ENCODE measurements at regions not wholly inside any gene's neighbourhood (a gene's known extent, or its start where the extent isn't known, plus 50 kb on each side); places are given as distances from the start of the nearest gene placed in this dataset.

- DNase-seq: no peak
- Mint-ChIP-seq H3K9me3 (no peaks in the 10 kb centered on the region), H3K4me3 (no peak overlapping the region), H3K4me1 (no peaks in the 10 kb centered on the region), H3K36me3 (no peaks in the 10 kb centered on the region), H3K27ac (no peak overlapping the region), H3K27me3 (peaks cover 3% of the 10 kb centered on the region)
Measured at GRCh38 chr14:101470266-101470665, 91.0 kb upstream of the DIO3 start.

- Mint-ChIP-seq H3K4me1 (no peaks in the 10 kb centered on the region), H3K9me3 (no peaks in the 10 kb centered on the region), H3K36me3 (no peaks in the 10 kb centered on the region), H3K4me3 (no peak overlapping the region), H3K27ac (no peak overlapping the region), H3K27me3 (peaks cover 4% of the 10 kb centered on the region)
- DNase-seq: no peak
Measured at GRCh38 chr14:101471723-101472517, 89.4 kb upstream of the DIO3 start.

GRCh38 chr14:101472518-101472849 is 88.8 kb upstream of the DIO3 start:
- Mint-ChIP-seq H3K4me3 (no peak overlapping the region), H3K9me3 (no peaks in the 10 kb centered on the region), H3K27ac (no peak overlapping the region), H3K27me3 (peaks cover 4% of the 10 kb centered on the region), H3K4me1 (no peaks in the 10 kb centered on the region), H3K36me3 (no peaks in the 10 kb centered on the region)
- DNase-seq: no peak

- H3K4me1 Mint-ChIP-seq: no peaks in the 10 kb centered on the region
- no peak for DNase-seq
- H3K27ac Mint-ChIP-seq: no peak overlapping the region
- no peaks in the 10 kb centered on the region for H3K36me3 Mint-ChIP-seq
- peaks cover 4% of the 10 kb centered on the region for H3K27me3 Mint-ChIP-seq
- no peaks in the 10 kb centered on the region for H3K9me3 Mint-ChIP-seq
- no peak overlapping the region for H3K4me3 Mint-ChIP-seq
Measured at GRCh38 chr14:101473045-101473729, 88.1 kb upstream of the DIO3 start.

GRCh38 chr14:101473795-101474562 is 87.3 kb upstream of the DIO3 start:
- Mint-ChIP-seq H3K4me1 (no peaks in the 10 kb centered on the region), H3K27me3 (peaks cover 4% of the 10 kb centered on the region), H3K9me3 (no peaks in the 10 kb centered on the region), H3K36me3 (no peaks in the 10 kb centered on the region), H3K27ac (no peak overlapping the region), H3K4me3 (no peak overlapping the region)
- DNase-seq: no peak

GRCh38 chr14:101474563-101475455 is 86.5 kb upstream of the DIO3 start:
- no peak for DNase-seq
- peaks cover 4% of the 10 kb centered on the region for H3K27me3 Mint-ChIP-seq
- no peaks in the 10 kb centered on the region for H3K36me3 Mint-ChIP-seq
- no peaks in the 10 kb centered on the region for H3K4me1 Mint-ChIP-seq
- H3K27ac Mint-ChIP-seq: no peak overlapping the region
- H3K9me3 Mint-ChIP-seq: no peaks in the 10 kb centered on the region
- no peak overlapping the region for H3K4me3 Mint-ChIP-seq

- no peaks in the 10 kb centered on the region for H3K9me3 Mint-ChIP-seq
- H3K27me3 Mint-ChIP-seq: peaks cover 4% of the 10 kb centered on the region
- H3K4me3 Mint-ChIP-seq: no peak overlapping the region
- H3K27ac Mint-ChIP-seq: no peak overlapping the region
- no peaks in the 10 kb centered on the region for H3K4me1 Mint-ChIP-seq
- no peaks in the 10 kb centered on the region for H3K36me3 Mint-ChIP-seq
- DNase-seq: no peak
Measured at GRCh38 chr14:101475456-101476257, 85.6 kb upstream of the DIO3 start.

GRCh38 chr14:101476258-101476915 is 84.9 kb upstream of the DIO3 start:
- Mint-ChIP-seq H3K36me3 (no peaks in the 10 kb centered on the region), H3K27ac (no peak overlapping the region), H3K27me3 (peaks cover 10% of the 10 kb centered on the region), H3K4me1 (no peaks in the 10 kb centered on the region), H3K4me3 (no peak overlapping the region), H3K9me3 (no peaks in the 10 kb centered on the region)
- no peak for DNase-seq

GRCh38 chr14:101476916-101477553 is 84.3 kb upstream of the DIO3 start:
- Mint-ChIP-seq H3K27ac (no peak overlapping the region), H3K4me3 (no peak overlapping the region), H3K4me1 (no peaks in the 10 kb centered on the region), H3K27me3 (peaks cover 11% of the 10 kb centered on the region), H3K36me3 (no peaks in the 10 kb centered on the region), H3K9me3 (no peaks in the 10 kb centered on the region)
- DNase-seq: no peak

- Mint-ChIP-seq H3K9me3 (no peaks in the 10 kb centered on the region), H3K27ac (no peak overlapping the region), H3K36me3 (no peaks in the 10 kb centered on the region), H3K4me3 (no peak overlapping the region), H3K27me3 (peaks cover 14% of the 10 kb centered on the region), H3K4me1 (no peaks in the 10 kb centered on the region)
- DNase-seq: no peak
Measured at GRCh38 chr14:101477648-101478047, 83.6 kb upstream of the DIO3 start.

- no peak for DNase-seq
- Mint-ChIP-seq H3K27me3 (peaks cover 17% of the 10 kb centered on the region), H3K36me3 (no peaks in the 10 kb centered on the region), H3K27ac (no peak overlapping the region), H3K4me1 (no peaks in the 10 kb centered on the region), H3K4me3 (no peak overlapping the region), H3K9me3 (no peaks in the 10 kb centered on the region)
Measured at GRCh38 chr14:101478096-101478495, 83.2 kb upstream of the DIO3 start.

- Mint-ChIP-seq H3K4me3 (no peak overlapping the region), H3K4me1 (no peaks in the 10 kb centered on the region), H3K36me3 (no peaks in the 10 kb centered on the region), H3K9me3 (peaks cover 8% of the 10 kb centered on the region), H3K27ac (no peak overlapping the region), H3K27me3 (peaks cover 22% of the 10 kb centered on the region)
- DNase-seq: no peak
Measured at GRCh38 chr14:101478796-101479410, 82.4 kb upstream of the DIO3 start.
